GM13977 (cell line): ENCODE measurements at regions not wholly inside any gene's neighbourhood (a gene's known extent, or its start where the extent isn't known, plus 50 kb on each side); places are given as distances from the start of the nearest gene placed in this dataset.

Experiments used
- DNase-seq: peaks from one replicate; pipeline ENCODE4 v3.0.0; 2012; ENCODE audit warnings: low spot score
- CTCF ChIP-seq: IDR thresholded peaks from 2 replicates; pipeline ENCODE4 v1.5.1; 2012; ENCODE audit warnings: mild to moderate bottlenecking, control low read depth; ENCODE audit not compliant: insufficient read depth; ENCODE audit errors: extremely low read depth, missing control alignments
- in situ Hi-C: fragments of 300-500 bp; cut with MboI; formaldehyde crosslinking; loops from one replicate; pipeline ENCODE4 v1.12.0; 2022; ENCODE audit warnings: low sequenced_read_pairs, low pct_unique_long_range_greater_than_20kb, mixed read lengths, inconsistent platforms; ENCODE audit not compliant: unreplicated experiment

- DNase-seq = no peak
- no peak for TF ChIP-seq CTCF
- in situ Hi-C loops = no loop called here
These were observed 223.7 kb downstream of the PDCD6IP start for GRCh38 chr3:34022147-34022546.

GRCh38 chr3:34024447-34025240 lies 226.2 kb downstream of the PDCD6IP start:
- TF ChIP-seq CTCF = no peak
- DNase-seq = no peak
- in situ Hi-C loops = no loop called here

GRCh38 chr3:34033839-34034238 lies 235.4 kb downstream of the PDCD6IP start:
- in situ Hi-C loops = no loop called here
- no peak for TF ChIP-seq CTCF
- no peak for DNase-seq

GRCh38 chr3:34034840-34035239 lies 236.4 kb downstream of the PDCD6IP start:
- in situ Hi-C loops = no loop called here
- DNase-seq = no peak

GRCh38 chr3:34035775-34036174 lies 237.3 kb downstream of the PDCD6IP start:
- no peak for DNase-seq
- in situ Hi-C loops = no loop called here
- no peak for TF ChIP-seq CTCF

More at GRCh38 chr3:34034840-34035239, 236.4 kb downstream of the PDCD6IP start:
- no peak for TF ChIP-seq CTCF

- in situ Hi-C loops = no loop called here
These were observed 238.8 kb downstream of the PDCD6IP start for GRCh38 chr3:34037260-34037659.

More at GRCh38 chr3:34037260-34037659, 238.8 kb downstream of the PDCD6IP start:
- TF ChIP-seq CTCF = no peak
- DNase-seq = no peak
